ENCODE measurements at regions not wholly inside any gene's neighbourhood (a gene's known extent, or its start where the extent isn't known, plus 50 kb on each side); places are given as distances from the start of the nearest gene placed in this dataset.

DNA sequence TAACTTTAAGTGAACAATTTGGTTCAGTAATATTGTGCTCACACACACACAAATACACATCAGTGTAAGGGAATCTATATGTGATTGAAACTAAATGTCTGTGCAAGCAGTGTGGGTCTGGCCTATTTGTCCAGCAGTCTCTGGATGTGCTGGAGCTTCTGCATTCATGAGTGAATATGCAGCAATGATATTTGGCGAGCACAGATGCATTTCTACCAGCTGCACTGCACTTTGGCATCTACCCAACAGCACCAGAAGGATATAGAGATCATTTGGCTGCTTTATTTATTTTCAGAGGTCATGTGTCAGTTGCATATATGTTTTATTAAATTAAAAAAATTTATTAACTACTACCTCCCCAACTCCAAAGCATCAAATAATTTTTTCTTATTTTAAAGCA, 613.4 kb upstream of the NR3C2 start:
- 9% methylated on average over 1 of the region's 1 CpG for WGBS (ENCODE audit: low lambda C conversion rate)
- POLR2A ChIA-PET = no interaction called here
- H3K27me3 ChIP-seq (ENCODE audit: insufficient read depth) = no peaks in the 10 kb centered on the region; the same call in 1 of the 2 replicates
- CTCF ChIA-PET = no interaction called here
- H3K4me1 ChIP-seq (ENCODE audit: control insufficient read depth in 1 of 2, insufficient read depth in 2 of 2, low read depth in 1 of 2, low read length in 1 of 2) = no peaks in the 10 kb centered on the region
- no peak overlapping the region for H3K4me3 ChIP-seq (ENCODE audit: low read depth in 2 of 2, low read length in 1 of 2)
- H3K9ac ChIP-seq = no peak overlapping the region
- no peak overlapping the region for H2AFZ ChIP-seq (ENCODE audit: low read depth)
- DNase-seq = no peak
- H3K9me3 ChIP-seq = no peaks in the 10 kb centered on the region
- no peak overlapping the region for H3K27ac ChIP-seq (ENCODE audit: low read depth in 2 of 2, low read length in 1 of 2)
- H3F3A ChIP-seq (replicated peaks; ENCODE audit: insufficient read depth) = no peaks in the 10 kb centered on the region
- no peaks in the 10 kb centered on the region for H4K20me1 ChIP-seq (ENCODE audit: insufficient read depth)
- TF ChIP-seq MXI1 (IDR thresholded peaks at IDR 0.05; ENCODE audit: low read depth, low read length) (no peak), GATA2 (CRISPR knock-in tag; IDR thresholded peaks at IDR 0.05) (no peak), YY1 (IDR thresholded peaks at IDR 0.05; ENCODE audit: low read depth) (no peak), JUND (IDR thresholded peaks at IDR 0.05) (no peak)
- TF ChIP-seq, protein P1, sequence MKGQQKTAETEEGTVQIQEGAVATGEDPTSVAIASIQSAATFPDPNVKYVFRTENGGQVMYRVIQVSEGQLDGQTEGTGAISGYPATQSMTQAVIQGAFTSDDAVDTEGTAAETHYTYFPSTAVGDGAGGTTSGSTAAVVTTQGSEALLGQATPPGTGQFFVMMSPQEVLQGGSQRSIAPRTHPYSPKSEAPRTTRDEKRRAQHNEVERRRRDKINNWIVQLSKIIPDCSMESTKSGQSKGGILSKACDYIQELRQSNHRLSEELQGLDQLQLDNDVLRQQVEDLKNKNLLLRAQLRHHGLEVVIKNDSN (IDR thresholded peaks at IDR 0.05; ENCODE audit: borderline replicate concordance, low read depth) = no peak
- H3K79me2 ChIP-seq (ENCODE audit: insufficient read depth) = no peaks in the 10 kb centered on the region
- no peak overlapping the region for H3K4me2 ChIP-seq
- no peaks in the 10 kb centered on the region for H3K9me2 ChIP-seq
- H3K36me3 ChIP-seq (replicated peaks in 1 of 2; ENCODE audit: control insufficient read depth in 1 of 2, insufficient read depth in 2 of 2, low read length in 1 of 2) = no peaks in the 10 kb centered on the region

DNA sequence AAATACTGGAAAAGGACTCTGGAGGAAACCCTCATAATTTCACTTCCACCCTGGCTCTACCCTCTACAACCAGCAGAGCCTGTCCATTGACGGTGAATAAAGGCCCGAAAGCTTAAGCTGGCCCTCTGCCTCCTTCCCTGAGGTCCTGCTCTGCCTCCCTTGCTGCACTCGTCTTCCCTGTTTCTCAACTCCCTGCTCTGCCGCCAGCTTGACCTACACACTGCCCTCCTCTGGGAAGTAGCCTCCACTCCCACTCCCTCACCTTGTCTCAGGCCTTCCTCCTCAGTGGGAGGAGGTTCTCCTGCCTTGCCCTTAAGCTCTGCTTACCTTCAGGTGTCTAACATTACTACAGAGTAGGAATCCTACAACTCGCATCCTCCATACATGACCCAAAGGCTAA, 608.6 kb upstream of the NR3C2 start:
- no peak for DNase-seq
- Histone ChIP-seq H3K9me2 (no peaks in the 10 kb centered on the region), H3K4me1 (ENCODE audit: control insufficient read depth in 1 of 2, insufficient read depth in 2 of 2, low read depth in 1 of 2, low read length in 1 of 2) (no peaks in the 10 kb centered on the region), H2AFZ (ENCODE audit: low read depth) (no peak overlapping the region), H4K20me1 (ENCODE audit: insufficient read depth) (no peaks in the 10 kb centered on the region), H3K4me2 (no peak overlapping the region), H3K4me3 (ENCODE audit: low read depth in 2 of 2, low read length in 1 of 2) (no peak overlapping the region), H3K36me3 (replicated peaks in 1 of 2; ENCODE audit: control insufficient read depth in 1 of 2, insufficient read depth in 2 of 2, low read length in 1 of 2) (no peaks in the 10 kb centered on the region), H3K27ac (ENCODE audit: low read depth in 2 of 2, low read length in 1 of 2) (no peak overlapping the region), H3K9ac (no peak overlapping the region), H3K27me3 (ENCODE audit: insufficient read depth) (no peaks in the 10 kb centered on the region), H3K9me3 (no peaks in the 10 kb centered on the region), H3K79me2 (ENCODE audit: insufficient read depth) (no peaks in the 10 kb centered on the region), H3F3A (replicated peaks; ENCODE audit: insufficient read depth) (no peaks in the 10 kb centered on the region)
- TF ChIP-seq, protein P2, sequence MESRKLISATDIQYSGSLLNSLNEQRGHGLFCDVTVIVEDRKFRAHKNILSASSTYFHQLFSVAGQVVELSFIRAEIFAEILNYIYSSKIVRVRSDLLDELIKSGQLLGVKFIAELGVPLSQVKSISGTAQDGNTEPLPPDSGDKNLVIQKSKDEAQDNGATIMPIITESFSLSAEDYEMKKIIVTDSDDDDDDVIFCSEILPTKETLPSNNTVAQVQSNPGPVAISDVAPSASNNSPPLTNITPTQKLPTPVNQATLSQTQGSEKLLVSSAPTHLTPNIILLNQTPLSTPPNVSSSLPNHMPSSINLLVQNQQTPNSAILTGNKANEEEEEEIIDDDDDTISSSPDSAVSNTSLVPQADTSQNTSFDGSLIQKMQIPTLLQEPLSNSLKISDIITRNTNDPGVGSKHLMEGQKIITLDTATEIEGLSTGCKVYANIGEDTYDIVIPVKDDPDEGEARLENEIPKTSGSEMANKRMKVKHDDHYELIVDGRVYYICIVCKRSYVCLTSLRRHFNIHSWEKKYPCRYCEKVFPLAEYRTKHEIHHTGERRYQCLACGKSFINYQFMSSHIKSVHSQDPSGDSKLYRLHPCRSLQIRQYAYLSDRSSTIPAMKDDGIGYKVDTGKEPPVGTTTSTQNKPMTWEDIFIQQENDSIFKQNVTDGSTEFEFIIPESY (IDR thresholded peaks at IDR 0.05; ENCODE audit: borderline replicate concordance, low read depth) = no peak
- TF ChIP-seq, protein P1 (IDR thresholded peaks at IDR 0.05; ENCODE audit: borderline replicate concordance, low read depth) = no peak
- no peak for TF ChIP-seq RXRA (IDR thresholded peaks at IDR 0.05; ENCODE audit: borderline replicate concordance, low read depth)
- no peak for TF ChIP-seq POLR2AphosphoS5 (IDR thresholded peaks at IDR 0.05; ENCODE audit: low read depth, low read length)
- no peak for TF ChIP-seq FOSL2 (IDR thresholded peaks at IDR 0.05; ENCODE audit: borderline replicate concordance, low read depth)
- no peak for TF ChIP-seq NFIC (IDR thresholded peaks at IDR 0.05; ENCODE audit: borderline replicate concordance)
- ChIA-PET CTCF (no interaction called here), POLR2A (no interaction called here)
- 6% methylated on average over 5 of the region's 5 CpGs for WGBS (ENCODE audit: low lambda C conversion rate)

Measured in SK-N-SH (cell line).